SK-N-MC (cell line): ENCODE measurements at regions not wholly inside any gene's neighbourhood (a gene's known extent, or its start where the extent isn't known, plus 50 kb on each side); places are given as distances from the start of the nearest gene placed in this dataset.

Source experiments
- EZH2 ChIP-seq: fragments of 200-600 bp; sonication (generic); IDR thresholded peaks from one replicate; pipeline ENCODE4 v1.6.1; 2017; ENCODE audit warnings: antibody characterized with exemption
- FOXP2 ChIP-seq: optimal IDR thresholded peaks from 2 replicates; pipeline ENCODE3; 2011; ENCODE audit warnings: mild to moderate bottlenecking, moderate library complexity; ENCODE audit not compliant: insufficient read depth; ENCODE audit errors: extremely low read length, control extremely low read depth
- POLR2AphosphoS5 ChIP-seq: IDR thresholded peaks from 2 replicates; pipeline ENCODE4 v1.6.1; 2012; ENCODE audit warnings: mild to moderate bottlenecking, low read depth, low read length, borderline replicate concordance

GRCh38 chr4:33107814-33108213 is 2387.6 kb downstream of the PCDH7 start:
- TF ChIP-seq EZH2, result no peak
- no peak for TF ChIP-seq POLR2AphosphoS5
- TF ChIP-seq FOXP2, result no peak
